Inflammatory macrophage treated with lipopolysaccharide for 4 hours (primary cell): ENCODE measurements at regions not wholly inside any gene's neighbourhood (a gene's known extent, or its start where the extent isn't known, plus 50 kb on each side); places are given as distances from the start of the nearest gene placed in this dataset.
A peak's percentile ranks its signal among the peaks of the same experiment; 100 is the strongest.

Experiments
- DNase-seq: peaks from one replicate; pipeline ENCODE4 v3.0.0-alpha.2; 2020

- DNase-seq: no peak
These were observed 51.0 kb downstream of the CCDC54 start for GRCh38 chr3:107428051-107428858.

- DNase-seq: peak; percentile 68
These were observed 52.3 kb downstream of the CCDC54 start for GRCh38 chr3:107429320-107430181.

- DNase-seq: no peak
These were observed 53.2 kb downstream of the CCDC54 start for GRCh38 chr3:107430214-107430995.

GRCh38 chr3:107430996-107431245 is 53.7 kb downstream of the CCDC54 start:
- no peak for DNase-seq

- peak; percentile 38 for DNase-seq
These were observed 54.2 kb downstream of the CCDC54 start for GRCh38 chr3:107431246-107432012.

GRCh38 chr3:107432013-107432515 is 54.8 kb downstream of the CCDC54 start:
- DNase-seq: no peak

GRCh38 chr3:107432646-107433045 is 55.4 kb downstream of the CCDC54 start:
- no peak for DNase-seq

GRCh38 chr3:107436029-107436428 is 58.8 kb downstream of the CCDC54 start:
- no peak for DNase-seq

GRCh38 chr3:107438671-107439070 is 61.4 kb downstream of the CCDC54 start:
- no peak for DNase-seq

- no peak for DNase-seq
These were observed 64.4 kb downstream of the CCDC54 start for GRCh38 chr3:107441617-107442016.

GRCh38 chr3:107443461-107443860 is 66.2 kb downstream of the CCDC54 start:
- DNase-seq: no peak

- DNase-seq: no peak
These were observed 69.5 kb downstream of the CCDC54 start for GRCh38 chr3:107446706-107447105.

GRCh38 chr3:107450254-107450893 is 72.4 kb upstream of the BBX start:
- DNase-seq: no peak

GRCh38 chr3:107452436-107452835 is 70.3 kb upstream of the BBX start:
- DNase-seq: no peak

- no peak for DNase-seq
These were observed 69.3 kb upstream of the BBX start for GRCh38 chr3:107453504-107453903.

GRCh38 chr3:107455621-107456020 is 67.1 kb upstream of the BBX start:
- DNase-seq: no peak

GRCh38 chr3:107456501-107456900 is 66.3 kb upstream of the BBX start:
- DNase-seq: no peak

GRCh38 chr3:107458871-107459270 is 63.9 kb upstream of the BBX start:
- no peak for DNase-seq

GRCh38 chr3:107461721-107462120 is 61.0 kb upstream of the BBX start:
- DNase-seq: no peak

GRCh38 chr3:107464037-107464436 is 58.7 kb upstream of the BBX start:
- DNase-seq: no peak

- DNase-seq: no peak
These were observed 57.6 kb upstream of the BBX start for GRCh38 chr3:107465064-107465631.

GRCh38 chr3:107468782-107469181 is 54.0 kb upstream of the BBX start:
- DNase-seq: no peak
